IMR-90 (cell line): ENCODE measurements at regions not wholly inside any gene's neighbourhood (a gene's known extent, or its start where the extent isn't known, plus 50 kb on each side); places are given as distances from the start of the nearest gene placed in this dataset.

Experiments used
- ATAC-seq: fragments of 200-7000 bp; cut with Tn5 transposase; 2 replicates; pipeline ENCODE4 v1.9.1; 2020; ENCODE audit warnings: low read depth, mild to moderate bottlenecking, moderate library complexity
- BruUV-seq: library from RNA; stranded (reverse); fragments of 400-500 nt; replicated peaks from 2 replicates; lab custom pipeline; 2021; lab: Mats Ljungman, UMichigan
- CTCF ChIA-PET: fragments of 300-600 bp; formaldehyde crosslinking; extraction: SDS; loops from one replicate; lab custom pipeline; 2021; ENCODE audit warnings: antibody characterized with exemption; lab: Yijun Ruan, JAX
- POLR2A ChIA-PET: fragments of 300-600 bp; sonication (Branson Sonifier 250); formaldehyde crosslinking; loops from one replicate; lab custom pipeline; 2022; ENCODE audit warnings: antibody characterized with exemption; ENCODE audit not compliant: unreplicated experiment; lab: Charles Lee
- DNase-seq: peaks from one replicate; pipeline ENCODE4 v3.0.0; 2013
- H2AFZ ChIP-seq: replicated peaks from 2 replicates; pipeline ENCODE3; 2013; ENCODE audit warnings: low read length, mild to moderate bottlenecking; ENCODE audit not compliant: poor library complexity
- H2AK5ac ChIP-seq: 2 replicates; pipeline ENCODE4 v1.6.1; 2013; ENCODE audit warnings: low read depth, low read length, inconsistent platforms
- H2AK9ac ChIP-seq: replicated peaks from 2 replicates; pipeline ENCODE3; 2013; ENCODE audit warnings: mild to moderate bottlenecking, low read depth, low read length, moderate library complexity; ENCODE audit not compliant: poor library complexity
- H2BK120ac ChIP-seq: 2 replicates; pipeline ENCODE4 v1.6.1; 2013; ENCODE audit warnings: low read depth, low read length, inconsistent platforms
- H2BK15ac ChIP-seq: 3 replicates; pipeline ENCODE4 v1.6.1; 2013; ENCODE audit warnings: low read depth, low read length, inconsistent platforms
- H2BK20ac ChIP-seq: 2 replicates; pipeline ENCODE4 v1.6.1; 2013; ENCODE audit warnings: low read depth, mild to moderate bottlenecking, inconsistent platforms, low read length, moderate library complexity
- H2BK5ac ChIP-seq: 2 replicates; pipeline ENCODE4 v1.6.1; 2013; ENCODE audit warnings: mild to moderate bottlenecking, low read depth, low read length, inconsistent platforms; ENCODE audit not compliant: poor library complexity, severe bottlenecking
- H3K14ac ChIP-seq: replicated peaks from 2 replicates; pipeline ENCODE4 v1.6.1; 2013; ENCODE audit warnings: low read depth, low read length, inconsistent platforms
- H3K18ac ChIP-seq: 2 replicates; pipeline ENCODE4 v1.6.1; 2013; ENCODE audit warnings: low read depth, low read length, control low read depth
- H3K23ac ChIP-seq: 2 replicates; pipeline ENCODE4 v1.6.1; 2013; ENCODE audit warnings: low read depth, low read length, inconsistent platforms
- H3K27ac ChIP-seq: 2 replicates; pipeline ENCODE4 v1.5.1; 2013; ENCODE audit warnings: mild to moderate bottlenecking, control low read depth, low read length; ENCODE audit not compliant: insufficient read depth
- H3K27me3 ChIP-seq: 2 replicates; pipeline ENCODE4 v1.6.1; 2013; ENCODE audit warnings: low read length; ENCODE audit not compliant: control insufficient read depth, insufficient read depth
- H3K36me3 ChIP-seq: 2 replicates; pipeline ENCODE4 v1.6.1; 2013; ENCODE audit warnings: low read length, mixed read lengths; ENCODE audit not compliant: control insufficient read depth, insufficient read depth
- H3K4ac ChIP-seq: 2 replicates; pipeline ENCODE4 v1.6.1; 2013; ENCODE audit warnings: low read depth, low read length, inconsistent platforms
- H3K4me1 ChIP-seq: 2 replicates; pipeline ENCODE4 v1.6.1; 2013; ENCODE audit warnings: low read length, mixed read lengths; ENCODE audit not compliant: control insufficient read depth, insufficient read depth
- H3K4me2 ChIP-seq: 2 replicates; pipeline ENCODE4 v1.6.1; 2013; ENCODE audit warnings: low read depth, mild to moderate bottlenecking, control low read depth, low read length, moderate library complexity
- H3K4me3 ChIP-seq: 2 replicates; pipeline ENCODE4 v1.5.1; 2013; ENCODE audit warnings: low read depth, mild to moderate bottlenecking, control low read depth, low read length, moderate library complexity; ENCODE audit not compliant: insufficient read depth
- H3K56ac ChIP-seq: 2 replicates; pipeline ENCODE4 v1.6.1; 2013; ENCODE audit warnings: low read length, inconsistent platforms; ENCODE audit not compliant: insufficient read depth; ENCODE audit errors: extremely low read depth
- H3K79me1 ChIP-seq, 2 experiments: 2 replicates each; pipeline ENCODE4 v1.6.1; 2013; ENCODE audit warnings: low read length in 2 of 2, inconsistent platforms in 1 of 2, low read depth in 1 of 2
- H3K9ac ChIP-seq: 2 replicates; pipeline ENCODE4 v1.6.1; 2013; ENCODE audit warnings: low read depth, low read length, control low read depth
- H3K9me1 ChIP-seq: 2 replicates; pipeline ENCODE4 v1.6.1; 2013; ENCODE audit warnings: low read length, inconsistent platforms; ENCODE audit not compliant: insufficient read depth
- H3K9me3 ChIP-seq: 2 replicates; pipeline ENCODE4 v1.6.1; 2013; ENCODE audit warnings: low read length; ENCODE audit not compliant: control insufficient read depth, insufficient read depth
- H4K20me1 ChIP-seq: 2 replicates; pipeline ENCODE4 v1.6.1; 2013; ENCODE audit warnings: low read length, inconsistent platforms; ENCODE audit not compliant: insufficient read depth
- H4K5ac ChIP-seq: 2 replicates; pipeline ENCODE4 v1.6.1; 2013; ENCODE audit warnings: mild to moderate bottlenecking, low read depth, low read length, control low read depth
- H4K8ac ChIP-seq, 2 experiments: 2 replicates each; pipeline ENCODE4 v1.6.1; 2013; ENCODE audit warnings: low read depth in 2 of 2, low read length in 2 of 2, control low read depth in 1 of 2, inconsistent platforms in 1 of 2
- H4K91ac ChIP-seq: 2 replicates; pipeline ENCODE4 v1.6.1; 2013; ENCODE audit warnings: low read depth, low read length, inconsistent platforms; ENCODE audit not compliant: insufficient read depth
- BHLHE40 ChIP-seq: fragments of 150-350 bp; IDR thresholded peaks from 2 replicates; pipeline ENCODE4 v1.6.1; 2016; ENCODE audit warnings: mild to moderate bottlenecking, low read depth, low read length
- CEBPB ChIP-seq: IDR thresholded peaks from 2 replicates; pipeline ENCODE4 v1.6.1; 2012; ENCODE audit warnings: low read depth, low read length, improper control_type of control experiment
- CHD1 ChIP-seq: IDR thresholded peaks from 2 replicates; pipeline ENCODE4 v1.6.1; 2012; ENCODE audit warnings: low read depth, low read length, improper control_type of control experiment
- FOS ChIP-seq: fragments of 150-350 bp; IDR thresholded peaks from 2 replicates; pipeline ENCODE4 v1.6.1; 2016; ENCODE audit warnings: low read depth, low read length
- MAFK ChIP-seq: IDR thresholded peaks from 2 replicates; pipeline ENCODE4 v1.6.1; 2012; ENCODE audit warnings: low read depth, low read length, improper control_type of control experiment
- MAZ ChIP-seq: IDR thresholded peaks from 2 replicates; pipeline ENCODE4 v1.6.1; 2012; ENCODE audit warnings: low read depth, mild to moderate bottlenecking, low read length, improper control_type of control experiment, moderate library complexity, borderline replicate concordance
- MXI1 ChIP-seq: IDR thresholded peaks from 2 replicates; pipeline ENCODE4 v1.6.1; 2012; ENCODE audit warnings: low read depth, mild to moderate bottlenecking, low read length, moderate library complexity, borderline replicate concordance
- NFE2L2 ChIP-seq: fragments of 150-350 bp; IDR thresholded peaks from 2 replicates; pipeline ENCODE4 v1.6.1; 2016; ENCODE audit warnings: low read depth, mild to moderate bottlenecking, low read length
- POLR2A ChIP-seq: IDR thresholded peaks from 2 replicates; pipeline ENCODE4 v1.6.1; 2012; ENCODE audit warnings: mild to moderate bottlenecking, low read depth, low read length
- RAD21 ChIP-seq: IDR thresholded peaks from 2 replicates; pipeline ENCODE4 v1.6.1; 2012; ENCODE audit warnings: low read length, improper control_type of control experiment
- RCOR1 ChIP-seq: IDR thresholded peaks from 2 replicates; pipeline ENCODE4 v1.6.1; 2012; ENCODE audit warnings: mild to moderate bottlenecking, low read length, improper control_type of control experiment; ENCODE audit not compliant: insufficient replicate concordance
- RFX5 ChIP-seq: IDR thresholded peaks from 2 replicates; pipeline ENCODE4 v1.8.0; 2012; ENCODE audit warnings: low read depth, mild to moderate bottlenecking, low read length, moderate library complexity
- USF2 ChIP-seq: fragments of 150-350 bp; IDR thresholded peaks from 2 replicates; pipeline ENCODE4 v1.6.1; 2017; ENCODE audit warnings: mild to moderate bottlenecking, antibody characterized with exemption, low read length, low read depth
- dilution Hi-C: fragments of 300-500 bp; cut with HindIII; formaldehyde crosslinking; loops from one replicate; pipeline ENCODE4 v1.14.3; 2018; ENCODE audit warnings: low sequenced_read_pairs; ENCODE audit not compliant: unreplicated experiment
- in situ Hi-C: fragments of 300-500 bp; cut with MboI; formaldehyde crosslinking; loops from 3 replicates; pipeline ENCODE4 v1.14.3; 2019; ENCODE audit warnings: low sequenced_read_pairs, inconsistent platforms, mixed read lengths
- intact Hi-C: fragments of 100-400 bp; cut with micrococcal nuclease; formaldehyde crosslinking; loops from 2 replicates; pipeline ENCODE4 v1.10.0; 2022
- TF ChIP-seq, protein P1 (sequence below): fragments of 150-350 bp; IDR thresholded peaks from 2 replicates; pipeline ENCODE4 v1.6.1; 2016; ENCODE audit warnings: low read depth, mild to moderate bottlenecking, low read length, moderate library complexity, borderline replicate concordance
- TF ChIP-seq, protein P2 (sequence below): conservative IDR thresholded peaks from 2 replicates; pipeline ENCODE4 v1.5.1; 2012; ENCODE audit warnings: mild to moderate bottlenecking, low read depth, low read length, improper control_type of control experiment

- Histone ChIP-seq H3K18ac (no peak overlapping the region), H2BK5ac (no peak overlapping the region), H4K8ac (no peak overlapping the region), H4K20me1 (no peaks in the 10 kb centered on the region), H2BK20ac (no peak overlapping the region), H3K4ac (no peak overlapping the region), H2BK15ac (no peak overlapping the region), H3K9ac (no peak overlapping the region), H2AFZ (no peak overlapping the region), H3K56ac (no peak overlapping the region), H3K27me3 (no peaks in the 10 kb centered on the region), H2AK9ac (no peak overlapping the region), H3K4me3 (no peak overlapping the region), H4K91ac (no peak overlapping the region), H3K36me3 (no peaks in the 10 kb centered on the region), H4K5ac (no peak overlapping the region), H3K4me1 (no peaks in the 10 kb centered on the region), H3K79me1 (no peaks in the 10 kb centered on the region), H3K27ac (no peak overlapping the region), H3K23ac (no peak overlapping the region), H3K14ac (no peak overlapping the region), H3K9me1 (no peaks in the 10 kb centered on the region), H3K4me2 (no peak overlapping the region), H2BK120ac (no peak overlapping the region), H2AK5ac (no peak overlapping the region), H3K9me3 (peaks cover 8% of the 10 kb centered on the region)
- in situ Hi-C loops: no loop called here
- no peak for DNase-seq
- no peak for ATAC-seq
- intact Hi-C loops: no loop called here
- dilution Hi-C loops: no loop called here
- ChIA-PET POLR2A (no interaction called here), CTCF (no interaction called here)
- no TSS peak for BruUV-seq
- TF ChIP-seq CEBPB (no peak), RAD21 (no peak), BHLHE40 (no peak), FOS (no peak), MAFK (no peak), MAZ (no peak), POLR2A (no peak), RFX5 (no peak), MXI1 (no peak), CHD1 (no peak), NFE2L2 (no peak), USF2 (no peak), RCOR1 (no peak)
- TF ChIP-seq, protein P1, sequence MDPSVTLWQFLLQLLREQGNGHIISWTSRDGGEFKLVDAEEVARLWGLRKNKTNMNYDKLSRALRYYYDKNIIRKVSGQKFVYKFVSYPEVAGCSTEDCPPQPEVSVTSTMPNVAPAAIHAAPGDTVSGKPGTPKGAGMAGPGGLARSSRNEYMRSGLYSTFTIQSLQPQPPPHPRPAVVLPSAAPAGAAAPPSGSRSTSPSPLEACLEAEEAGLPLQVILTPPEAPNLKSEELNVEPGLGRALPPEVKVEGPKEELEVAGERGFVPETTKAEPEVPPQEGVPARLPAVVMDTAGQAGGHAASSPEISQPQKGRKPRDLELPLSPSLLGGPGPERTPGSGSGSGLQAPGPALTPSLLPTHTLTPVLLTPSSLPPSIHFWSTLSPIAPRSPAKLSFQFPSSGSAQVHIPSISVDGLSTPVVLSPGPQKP: no peak
- TF ChIP-seq, protein P2, sequence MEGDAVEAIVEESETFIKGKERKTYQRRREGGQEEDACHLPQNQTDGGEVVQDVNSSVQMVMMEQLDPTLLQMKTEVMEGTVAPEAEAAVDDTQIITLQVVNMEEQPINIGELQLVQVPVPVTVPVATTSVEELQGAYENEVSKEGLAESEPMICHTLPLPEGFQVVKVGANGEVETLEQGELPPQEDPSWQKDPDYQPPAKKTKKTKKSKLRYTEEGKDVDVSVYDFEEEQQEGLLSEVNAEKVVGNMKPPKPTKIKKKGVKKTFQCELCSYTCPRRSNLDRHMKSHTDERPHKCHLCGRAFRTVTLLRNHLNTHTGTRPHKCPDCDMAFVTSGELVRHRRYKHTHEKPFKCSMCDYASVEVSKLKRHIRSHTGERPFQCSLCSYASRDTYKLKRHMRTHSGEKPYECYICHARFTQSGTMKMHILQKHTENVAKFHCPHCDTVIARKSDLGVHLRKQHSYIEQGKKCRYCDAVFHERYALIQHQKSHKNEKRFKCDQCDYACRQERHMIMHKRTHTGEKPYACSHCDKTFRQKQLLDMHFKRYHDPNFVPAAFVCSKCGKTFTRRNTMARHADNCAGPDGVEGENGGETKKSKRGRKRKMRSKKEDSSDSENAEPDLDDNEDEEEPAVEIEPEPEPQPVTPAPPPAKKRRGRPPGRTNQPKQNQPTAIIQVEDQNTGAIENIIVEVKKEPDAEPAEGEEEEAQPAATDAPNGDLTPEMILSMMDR: no peak
Observed at GRCh38 chr3:163368168-163368567, 1710.1 kb downstream of the SI start.
